Mucosa of rectum (tissue), 2 donors: ENCODE measurements at regions not wholly inside any gene's neighbourhood (a gene's known extent, or its start where the extent isn't known, plus 50 kb on each side); places are given as distances from the start of the nearest gene placed in this dataset.

Source experiments
- H3K27ac ChIP-seq, 2 donors: one replicate each; pipeline ENCODE4 v1.7.0; 2013; ENCODE audit warnings: inconsistent platforms in 2 of 2, low read depth in 2 of 2, low read length in 2 of 2
- H3K27me3 ChIP-seq, 2 donors: one replicate each; pipeline ENCODE4 v1.7.0; 2013; ENCODE audit warnings: low read length in 2 of 2; ENCODE audit not compliant: control insufficient read depth in 2 of 2, insufficient read depth in 2 of 2
- H3K36me3 ChIP-seq, 2 donors: one replicate each; pipeline ENCODE4 v1.7.0; 2013; ENCODE audit warnings: low read length in 2 of 2; ENCODE audit not compliant: control insufficient read depth in 2 of 2, insufficient read depth in 2 of 2
- H3K4me1 ChIP-seq, 2 donors: one replicate each; pipeline ENCODE4 v1.7.0; 2013; ENCODE audit warnings: low read length in 2 of 2, mild to moderate bottlenecking in 1 of 2; ENCODE audit not compliant: control insufficient read depth in 2 of 2, insufficient read depth in 2 of 2
- H3K4me3 ChIP-seq, 2 donors: one replicate each; pipeline ENCODE4 v1.7.0; 2013; ENCODE audit warnings: low read length in 2 of 2
- H3K9ac ChIP-seq, 2 donors: one replicate each; pipeline ENCODE4 v1.7.0; 2013; ENCODE audit warnings: low read length in 2 of 2, low read depth in 1 of 2, mild to moderate bottlenecking in 1 of 2
- H3K9me3 ChIP-seq, 2 donors: one replicate each; pipeline ENCODE4 v1.7.0; 2013; ENCODE audit warnings: low read length in 2 of 2; ENCODE audit not compliant: control insufficient read depth in 2 of 2
- donor health status: healthy.
- donor health status: Normal muscosa, but diverticular disease.

GRCh38 chr9:75718677-75719076 lies 171.8 kb upstream of the PCSK5 start:
- no peaks in the 10 kb centered on the region for H3K36me3 ChIP-seq
- no peak overlapping the region for H3K4me3 ChIP-seq
- no peaks in the 10 kb centered on the region for H3K4me1 ChIP-seq
- H3K27ac ChIP-seq = no peak overlapping the region
- H3K27me3 ChIP-seq = no peaks in the 10 kb centered on the region
- H3K9me3 ChIP-seq = no peaks in the 10 kb centered on the region
- H3K9ac ChIP-seq = no peak overlapping the region

GRCh38 chr9:75728391-75728790 lies 162.1 kb upstream of the PCSK5 start:
- Histone ChIP-seq H3K36me3 (no peaks in the 10 kb centered on the region), H3K9me3 (no peaks in the 10 kb centered on the region), H3K4me1 (no peaks in the 10 kb centered on the region), H3K4me3 (no peak overlapping the region), H3K27me3 (no peaks in the 10 kb centered on the region), H3K27ac (no peak overlapping the region), H3K9ac (no peak overlapping the region)

DNA sequence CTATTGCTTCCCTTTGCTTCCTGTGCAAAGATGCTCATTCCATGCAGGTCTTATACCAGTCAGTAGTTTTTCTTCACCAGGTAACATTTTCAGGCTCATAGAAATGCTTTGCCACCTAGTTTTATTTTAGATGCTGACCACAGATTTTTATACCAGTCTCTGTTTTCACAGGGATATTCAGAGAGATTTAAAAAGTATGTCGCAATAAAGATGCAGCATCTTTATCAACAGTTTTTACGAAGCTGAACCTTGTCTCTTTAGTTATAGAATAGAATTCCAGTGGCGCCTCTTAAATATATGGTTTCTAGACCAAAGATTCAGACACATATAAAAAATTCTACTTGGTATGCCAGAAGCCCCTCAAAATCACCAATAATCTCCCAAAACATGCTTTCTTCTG lies 155.7 kb upstream of the PCSK5 start:
- no peaks in the 10 kb centered on the region for H3K27me3 ChIP-seq
- no peak overlapping the region for H3K4me3 ChIP-seq
- no peak overlapping the region for H3K27ac ChIP-seq
- no peaks in the 10 kb centered on the region for H3K4me1 ChIP-seq
- no peaks in the 10 kb centered on the region for H3K9me3 ChIP-seq
- no peak overlapping the region for H3K9ac ChIP-seq
- no peaks in the 10 kb centered on the region for H3K36me3 ChIP-seq

DNA sequence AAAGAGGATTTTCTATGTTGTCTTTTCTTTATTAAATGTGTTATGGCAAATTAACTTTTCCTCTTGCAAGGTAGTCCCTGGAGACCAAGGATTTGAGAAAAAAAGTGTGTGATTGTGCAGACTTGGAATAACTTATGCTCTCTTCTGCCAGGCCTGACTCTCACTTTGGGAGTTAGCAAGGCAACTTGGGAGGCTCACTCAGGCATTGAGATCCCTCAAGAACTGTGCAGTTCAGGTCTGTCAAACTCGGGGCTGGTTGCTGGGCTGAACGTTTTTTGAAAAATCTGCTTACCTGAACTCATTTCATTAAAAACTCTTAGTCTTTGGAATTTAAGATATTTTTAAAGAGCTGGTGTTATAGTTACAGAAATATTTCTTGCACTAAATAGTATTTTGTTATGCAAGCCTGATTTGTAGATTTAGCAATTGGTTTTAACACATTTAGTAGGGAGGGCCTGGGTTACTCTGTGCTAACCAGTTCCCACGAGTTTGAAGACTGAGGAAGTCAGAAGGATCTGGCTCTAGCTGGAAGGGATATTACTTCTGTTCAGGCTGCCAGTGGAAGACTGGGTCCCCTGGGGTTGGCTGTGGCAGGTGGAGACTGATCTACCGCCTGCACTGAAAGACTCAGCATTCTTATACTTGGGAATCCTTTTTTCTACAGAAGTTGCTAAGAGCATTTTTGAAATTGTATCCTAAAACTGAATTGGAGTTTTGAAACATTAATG lies 150.4 kb upstream of the PCSK5 start:
- H3K9ac ChIP-seq = no peak overlapping the region
- no peaks in the 10 kb centered on the region for H3K4me1 ChIP-seq
- H3K27ac ChIP-seq = no peak overlapping the region
- H3K4me3 ChIP-seq = no peak overlapping the region
- H3K27me3 ChIP-seq = no peaks in the 10 kb centered on the region
- no peaks in the 10 kb centered on the region for H3K9me3 ChIP-seq
- H3K36me3 ChIP-seq = no peaks in the 10 kb centered on the region

DNA sequence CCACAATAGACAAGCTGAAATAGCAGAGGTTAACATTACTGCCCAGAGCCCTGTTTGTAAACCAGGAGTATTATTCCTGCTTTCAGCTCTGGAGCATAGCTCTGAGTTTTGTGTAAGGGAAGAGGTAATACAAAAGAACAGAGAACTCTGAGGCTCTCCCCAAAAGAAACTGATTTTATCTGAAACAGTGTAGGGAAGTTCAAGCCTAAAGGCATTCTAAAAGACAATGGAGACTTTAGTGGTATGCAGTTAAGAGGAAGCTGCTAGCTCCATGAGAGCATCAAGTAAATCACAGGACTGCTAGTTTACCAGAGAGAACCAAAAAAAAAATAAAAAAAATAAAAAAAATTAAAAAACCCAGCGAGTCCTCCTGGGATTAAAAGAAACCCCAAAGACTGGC lies 146.6 kb upstream of the PCSK5 start:
- no peaks in the 10 kb centered on the region for H3K4me1 ChIP-seq
- no peaks in the 10 kb centered on the region for H3K36me3 ChIP-seq
- H3K9ac ChIP-seq = no peak overlapping the region
- no peaks in the 10 kb centered on the region for H3K9me3 ChIP-seq
- H3K27me3 ChIP-seq = no peaks in the 10 kb centered on the region
- no peak overlapping the region for H3K4me3 ChIP-seq
- H3K27ac ChIP-seq = no peak overlapping the region

- no peak overlapping the region for H3K9ac ChIP-seq
- H3K36me3 ChIP-seq = no peaks in the 10 kb centered on the region
- H3K27ac ChIP-seq = no peak overlapping the region
- H3K27me3 ChIP-seq = no peaks in the 10 kb centered on the region
- no peak overlapping the region for H3K4me3 ChIP-seq
- no peaks in the 10 kb centered on the region for H3K4me1 ChIP-seq
- no peaks in the 10 kb centered on the region for H3K9me3 ChIP-seq
Measured at GRCh38 chr9:75754080-75754479, 136.4 kb upstream of the PCSK5 start.

GRCh38 chr9:75775166-75775565 lies 115.3 kb upstream of the PCSK5 start:
- no peaks in the 10 kb centered on the region for H3K36me3 ChIP-seq
- no peaks in the 10 kb centered on the region for H3K27me3 ChIP-seq
- no peak overlapping the region for H3K4me3 ChIP-seq
- H3K9me3 ChIP-seq = no peaks in the 10 kb centered on the region
- H3K9ac ChIP-seq = no peak overlapping the region
- H3K4me1 ChIP-seq = no peaks in the 10 kb centered on the region
- H3K27ac ChIP-seq = no peak overlapping the region

DNA sequence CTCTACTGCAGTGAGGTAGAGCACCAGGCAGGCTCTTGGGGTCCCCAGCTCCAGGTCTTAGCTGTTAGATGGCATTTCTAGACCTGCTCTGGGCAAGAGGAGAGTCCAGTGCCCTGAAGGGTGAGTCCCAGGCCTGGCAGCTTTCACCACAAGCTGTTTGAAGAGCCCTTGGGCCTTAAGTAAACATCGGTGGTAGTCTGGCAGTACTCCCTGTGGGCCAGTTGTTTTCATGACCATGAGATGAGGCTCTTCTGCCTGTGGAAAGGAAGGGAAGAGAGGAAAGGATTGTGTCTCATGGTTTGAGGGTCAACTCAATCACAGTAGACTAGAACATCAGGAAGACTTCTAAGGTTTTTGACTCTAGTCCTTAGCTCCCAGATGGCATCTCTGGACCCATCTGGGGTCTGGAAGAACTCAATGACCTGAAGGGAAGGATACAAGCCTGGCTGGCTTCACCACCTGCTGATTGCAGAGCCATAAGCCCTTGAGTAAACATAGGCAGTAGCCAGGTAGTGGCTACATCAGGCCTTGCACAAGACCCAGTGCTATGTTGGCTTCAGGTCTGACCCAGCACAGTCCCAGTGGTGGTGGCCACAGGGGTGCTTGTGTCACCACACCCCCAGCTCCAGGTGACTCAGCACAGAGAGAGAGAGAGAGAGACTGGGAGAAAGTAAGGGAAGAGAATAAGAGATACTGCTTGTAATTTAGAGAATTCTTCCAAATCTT lies 114.3 kb upstream of the PCSK5 start:
- Histone ChIP-seq H3K9ac (no peak overlapping the region), H3K36me3 (no peaks in the 10 kb centered on the region), H3K27ac (no peak overlapping the region), H3K4me3 (no peak overlapping the region), H3K4me1 (no peaks in the 10 kb centered on the region), H3K9me3 (no peaks in the 10 kb centered on the region), H3K27me3 (no peaks in the 10 kb centered on the region)

GRCh38 chr9:75780185-75780584 lies 110.3 kb upstream of the PCSK5 start:
- Histone ChIP-seq H3K4me3 (no peak overlapping the region), H3K9me3 (no peaks in the 10 kb centered on the region)

DNA sequence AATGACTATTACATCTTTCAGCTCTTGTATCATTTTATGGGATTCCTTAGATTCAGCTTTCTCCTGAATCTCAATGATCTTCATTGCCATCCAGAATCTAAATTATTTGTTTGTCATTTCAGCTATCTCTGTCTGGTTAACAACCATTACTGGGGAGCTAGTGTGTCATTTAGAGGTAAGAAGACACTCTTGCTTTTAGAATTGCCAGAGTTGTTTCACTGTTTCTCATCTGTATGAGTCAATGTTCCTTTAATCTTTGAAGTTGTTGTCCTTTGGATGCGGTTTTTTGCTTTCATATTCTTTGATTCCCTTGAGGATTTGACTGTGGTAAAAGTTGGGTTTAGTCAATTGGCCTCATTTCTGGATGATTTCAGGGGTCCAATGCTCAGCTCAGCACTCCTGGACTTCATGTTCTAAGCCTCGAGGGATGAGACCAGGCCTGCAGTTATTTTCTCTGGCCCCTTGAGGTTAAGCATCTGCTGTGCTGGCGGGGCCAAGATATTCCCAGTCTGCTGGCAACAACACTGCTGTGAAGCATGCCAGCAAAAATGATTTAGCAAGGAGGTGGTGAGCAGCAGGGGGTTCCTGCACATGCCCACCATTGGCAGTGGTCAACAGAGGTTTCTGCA lies 102.4 kb upstream of the PCSK5 start:
- no peak overlapping the region for H3K27ac ChIP-seq
- no peak overlapping the region for H3K9ac ChIP-seq
- H3K4me3 ChIP-seq = no peak overlapping the region
- no peaks in the 10 kb centered on the region for H3K36me3 ChIP-seq
- no peaks in the 10 kb centered on the region for H3K4me1 ChIP-seq
- H3K27me3 ChIP-seq = no peaks in the 10 kb centered on the region
- no peaks in the 10 kb centered on the region for H3K9me3 ChIP-seq

More at GRCh38 chr9:75780185-75780584, 110.3 kb upstream of the PCSK5 start:
- H3K27me3 ChIP-seq = no peaks in the 10 kb centered on the region
- H3K27ac ChIP-seq = no peak overlapping the region
- H3K4me1 ChIP-seq = no peaks in the 10 kb centered on the region
- H3K36me3 ChIP-seq = no peaks in the 10 kb centered on the region
- no peak overlapping the region for H3K9ac ChIP-seq
